C1 segment of cervical spinal cord (tissue), 14 donors: ENCODE measurements at regions not wholly inside any gene's neighbourhood (a gene's known extent, or its start where the extent isn't known, plus 50 kb on each side); places are given as distances from the start of the nearest gene placed in this dataset.

Source experiments
- DNase-seq, 14 donors: peaks; one replicate each; lab custom pipeline; 2025; lab: John Stamatoyannopoulos, UW

- DNase-seq = no peak
Measured at GRCh38 chr22:48575618-48576332, 1251.9 kb downstream of the BRD1 start.

GRCh38 chr22:48574776-48575617 lies 1252.7 kb downstream of the BRD1 start:
- peak in 9 of 14 donors; percentile 10 to 75 (median 37) for DNase-seq

GRCh38 chr22:48573766-48574165 lies 1253.9 kb downstream of the BRD1 start:
- no peak for DNase-seq

GRCh38 chr22:48572951-48573350 lies 1254.7 kb downstream of the BRD1 start:
- DNase-seq = no peak

DNA sequence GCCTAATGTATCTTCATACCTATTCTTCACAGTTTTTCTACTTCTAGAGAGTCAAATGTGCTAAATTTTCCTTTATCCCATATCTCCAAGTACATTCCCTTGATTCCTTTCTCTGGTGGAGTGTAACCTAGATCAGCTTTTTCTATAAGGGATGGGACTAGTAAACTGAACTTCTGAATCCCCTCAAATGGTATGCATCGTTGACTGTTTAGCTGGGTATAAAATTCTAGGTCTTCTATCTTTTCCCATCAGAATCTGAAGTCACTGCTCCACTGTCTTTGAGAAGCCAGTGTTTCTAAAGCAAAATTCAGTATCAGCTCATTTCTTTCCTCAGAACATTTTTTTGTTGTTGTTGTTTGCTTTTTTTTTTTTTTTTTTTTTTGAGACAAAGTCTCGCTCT lies 1256.8 kb downstream of the BRD1 start:
- DNase-seq = no peak

DNA sequence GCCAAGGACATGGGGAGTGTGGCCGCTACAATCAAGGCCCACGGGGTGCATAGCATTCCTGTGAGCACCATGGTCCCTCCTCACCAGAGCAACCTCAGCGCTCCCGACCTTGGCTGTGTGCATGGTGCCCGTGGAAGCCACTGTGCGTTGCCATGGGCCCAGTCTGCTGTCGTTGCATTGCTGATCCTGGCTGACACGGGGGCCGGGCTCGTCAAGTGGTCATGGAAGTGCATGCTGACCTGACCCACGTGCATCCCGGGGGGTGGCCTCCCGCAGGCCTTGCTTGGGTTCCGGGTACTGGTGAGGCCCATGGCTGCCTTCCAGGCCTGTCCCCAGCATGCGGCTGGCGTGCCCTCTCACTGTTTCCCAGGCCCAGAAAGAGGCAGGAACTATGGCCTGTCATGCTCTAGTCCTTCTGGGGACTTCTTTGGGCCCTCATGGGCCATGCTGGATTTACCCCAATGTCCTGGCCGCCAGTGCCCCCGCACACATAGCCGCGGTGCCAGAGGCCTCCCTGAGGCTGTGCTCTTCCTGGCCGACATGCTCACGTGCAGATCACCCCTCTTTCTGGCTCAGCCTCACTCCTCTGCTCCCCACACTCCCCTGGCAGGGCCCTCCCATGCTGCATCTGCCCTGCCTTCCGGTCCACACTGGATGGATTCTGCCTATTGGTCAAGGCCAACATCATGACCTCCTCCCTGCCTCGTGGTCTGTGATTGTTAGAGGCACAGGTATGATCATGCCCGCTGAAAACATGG lies 1258.0 kb downstream of the BRD1 start:
- no peak for DNase-seq

DNA sequence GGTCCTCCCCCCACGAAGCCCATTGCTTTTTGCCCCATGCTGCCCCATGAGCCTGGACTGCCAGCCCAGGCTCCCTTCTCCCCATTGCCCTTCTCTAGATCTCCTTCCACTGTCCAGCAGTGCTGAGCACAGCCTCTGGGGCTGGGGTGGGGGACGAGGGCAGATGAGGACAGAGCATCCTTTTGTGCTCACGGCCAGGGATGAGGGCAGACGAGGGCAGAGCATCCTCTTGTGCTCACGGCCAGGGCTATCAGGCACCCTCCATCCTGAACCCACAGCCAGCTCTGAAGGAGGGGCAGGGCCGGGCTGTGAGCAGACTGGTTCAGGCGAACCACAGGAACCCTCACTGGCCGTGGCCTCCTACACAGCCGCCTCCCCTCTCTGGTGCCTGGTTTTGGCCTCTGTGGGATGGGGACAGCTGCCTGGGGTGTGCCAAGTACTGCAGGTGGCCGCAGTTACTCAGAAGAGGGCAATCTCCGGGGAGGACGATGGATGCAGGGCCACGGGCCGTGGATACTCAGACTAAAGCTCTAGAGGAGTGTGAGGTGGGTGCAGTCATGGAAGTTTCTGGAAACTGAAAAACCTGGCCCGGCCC lies 1258.8 kb downstream of the BRD1 start:
- peak in 6 of 14 donors; percentile 28 to 62 (median 34) for DNase-seq

DNA sequence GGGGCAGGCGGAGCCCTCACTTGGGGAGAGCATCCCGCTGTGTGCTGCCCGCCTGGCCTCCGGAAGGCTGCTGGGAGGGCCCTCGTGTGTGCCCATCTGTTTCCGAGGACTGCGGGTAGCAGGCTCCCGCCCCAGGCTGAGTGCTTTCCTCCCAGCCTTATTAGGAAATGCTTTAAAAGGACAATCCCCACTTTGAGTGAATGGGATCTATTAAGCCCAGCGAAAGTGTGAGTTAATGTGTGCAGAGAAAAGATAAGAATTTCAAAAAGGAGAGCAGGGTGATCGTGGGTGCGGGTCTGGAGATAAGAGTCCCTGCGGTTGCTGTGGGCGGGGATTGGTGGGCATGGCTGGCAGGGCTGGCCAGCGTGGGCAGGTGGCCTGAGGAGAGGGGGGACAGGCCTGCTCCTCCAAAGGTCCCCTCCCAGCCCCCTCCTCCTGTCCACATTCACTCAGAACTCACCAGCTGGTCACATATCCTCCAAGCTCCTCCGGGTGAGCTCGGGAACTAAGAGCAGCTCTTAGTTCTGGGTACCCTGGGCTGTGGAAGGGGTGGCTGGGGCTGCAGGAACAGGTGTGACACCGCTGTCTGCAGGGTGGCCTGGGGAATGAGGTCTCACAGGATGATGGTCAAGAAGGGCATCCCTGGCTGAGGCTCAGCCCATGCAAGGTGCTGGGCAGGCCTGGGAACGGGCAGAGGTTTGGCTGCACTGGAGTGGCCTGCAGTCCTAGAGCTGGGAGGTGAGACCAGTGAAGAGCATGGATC lies 1260.3 kb downstream of the BRD1 start:
- peak in 2 of 14 donors; percentile 39 to 65 for DNase-seq

DNA sequence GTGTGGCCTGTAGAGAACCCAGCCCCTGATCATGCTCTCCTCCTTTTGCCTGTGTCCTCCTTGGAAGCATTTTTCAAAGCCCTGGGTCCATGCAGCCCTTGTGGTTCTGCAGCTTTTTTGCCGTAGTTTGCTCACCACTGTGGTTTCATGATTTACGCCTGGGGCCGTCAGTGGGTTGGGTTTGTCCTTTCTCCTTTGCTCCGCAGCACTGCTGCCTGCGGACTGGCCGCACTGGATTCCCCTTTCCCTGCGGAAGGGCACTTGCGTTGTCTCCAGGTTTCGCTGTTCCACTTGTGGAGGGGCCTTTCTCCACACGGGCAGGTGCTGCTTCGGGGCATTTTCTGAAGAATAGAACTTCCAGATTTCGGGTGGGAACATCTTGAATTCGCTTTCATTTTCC lies 1260.9 kb downstream of the BRD1 start:
- DNase-seq = no peak

DNA sequence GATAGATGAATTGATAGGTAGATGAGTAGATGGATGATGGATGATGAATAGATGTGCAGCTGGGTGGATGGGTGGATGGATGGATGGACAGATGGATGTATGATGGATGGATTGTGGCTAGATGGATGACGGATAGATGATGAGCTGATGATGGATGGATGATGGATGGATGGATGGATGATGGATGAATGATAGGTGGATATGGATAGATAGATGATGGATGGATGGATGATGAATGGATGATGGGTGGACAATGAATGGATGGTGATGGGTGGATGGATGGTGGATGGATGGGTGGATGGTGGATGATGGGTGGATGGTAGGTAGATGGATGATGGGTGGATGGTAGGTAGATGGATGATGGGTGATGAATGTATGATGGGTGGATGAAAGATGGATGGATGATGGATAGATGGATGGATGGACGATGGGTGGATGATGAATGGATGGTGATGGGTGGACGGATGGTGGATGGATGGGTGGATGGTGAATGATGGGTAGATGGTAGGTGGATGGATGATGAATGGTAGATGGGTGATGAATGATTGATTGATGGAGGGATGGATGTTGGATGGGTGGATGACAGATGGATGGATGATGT lies 1261.7 kb downstream of the BRD1 start:
- no peak for DNase-seq

DNA sequence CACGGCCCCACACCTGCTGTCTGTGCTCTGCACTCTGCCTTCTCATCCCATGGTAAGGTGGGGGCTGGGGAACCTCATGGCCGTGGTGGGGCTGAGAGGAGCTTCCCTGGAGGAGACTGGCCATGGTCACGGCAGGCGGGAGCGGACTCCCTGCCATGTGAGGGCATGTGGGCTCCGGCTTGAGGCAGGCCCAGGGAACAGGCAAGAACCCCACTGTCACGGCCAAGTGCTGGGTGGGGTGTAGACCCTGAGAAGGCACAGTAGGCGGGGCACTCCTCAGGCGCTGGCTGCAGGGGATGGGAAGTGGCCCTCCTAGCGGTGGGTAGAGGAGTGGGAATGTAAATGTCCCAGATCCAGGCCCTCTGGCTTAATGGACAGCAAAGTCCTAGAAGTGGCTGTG lies 1262.7 kb downstream of the BRD1 start:
- no peak for DNase-seq

DNA sequence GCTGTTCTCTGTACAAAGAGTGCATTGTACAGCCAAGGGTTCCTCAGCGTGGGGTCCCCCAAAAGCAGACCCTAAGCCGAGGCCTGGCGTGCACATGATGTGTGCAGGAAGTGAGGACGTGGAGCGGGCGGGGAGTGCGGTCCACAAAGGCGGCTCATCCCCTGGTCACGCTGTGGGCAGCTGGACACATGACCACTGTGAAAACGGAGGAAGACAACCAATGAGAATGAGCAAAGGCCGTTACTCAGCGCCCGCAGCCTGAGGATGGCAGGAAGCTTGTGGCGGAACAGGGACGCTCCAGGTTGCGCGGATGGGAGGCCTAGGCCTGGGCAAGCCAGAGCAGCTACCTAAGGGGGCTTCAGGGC lies 1263.7 kb downstream of the BRD1 start:
- DNase-seq = no peak

GRCh38 chr22:48563118-48563965 lies 1264.3 kb downstream of the BRD1 start:
- DNase-seq = no peak

DNA sequence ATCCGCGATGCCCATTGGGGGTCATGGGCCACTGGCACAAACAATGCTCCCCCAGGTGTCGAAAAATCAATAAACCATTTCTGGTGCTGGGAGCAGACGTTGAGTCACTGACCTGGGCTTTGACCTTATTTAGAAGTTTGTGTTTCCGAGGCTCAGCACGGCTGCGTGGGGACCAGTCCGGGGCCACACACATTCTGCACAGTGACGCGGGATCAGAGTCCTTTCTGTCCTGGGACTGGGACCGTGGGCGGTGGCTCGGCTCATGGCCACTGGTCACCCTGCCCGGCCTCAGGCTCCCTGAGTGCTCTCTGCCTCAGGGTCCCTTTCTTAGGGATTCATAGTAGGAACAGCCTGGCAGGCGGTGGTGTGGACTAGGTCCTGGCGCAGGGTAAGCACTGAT lies 1266.0 kb downstream of the BRD1 start:
- no peak for DNase-seq

GRCh38 chr22:48560836-48561235 lies 1266.8 kb downstream of the BRD1 start:
- no peak for DNase-seq

GRCh38 chr22:48560389-48560751 lies 1267.3 kb downstream of the BRD1 start:
- DNase-seq = no peak

DNA sequence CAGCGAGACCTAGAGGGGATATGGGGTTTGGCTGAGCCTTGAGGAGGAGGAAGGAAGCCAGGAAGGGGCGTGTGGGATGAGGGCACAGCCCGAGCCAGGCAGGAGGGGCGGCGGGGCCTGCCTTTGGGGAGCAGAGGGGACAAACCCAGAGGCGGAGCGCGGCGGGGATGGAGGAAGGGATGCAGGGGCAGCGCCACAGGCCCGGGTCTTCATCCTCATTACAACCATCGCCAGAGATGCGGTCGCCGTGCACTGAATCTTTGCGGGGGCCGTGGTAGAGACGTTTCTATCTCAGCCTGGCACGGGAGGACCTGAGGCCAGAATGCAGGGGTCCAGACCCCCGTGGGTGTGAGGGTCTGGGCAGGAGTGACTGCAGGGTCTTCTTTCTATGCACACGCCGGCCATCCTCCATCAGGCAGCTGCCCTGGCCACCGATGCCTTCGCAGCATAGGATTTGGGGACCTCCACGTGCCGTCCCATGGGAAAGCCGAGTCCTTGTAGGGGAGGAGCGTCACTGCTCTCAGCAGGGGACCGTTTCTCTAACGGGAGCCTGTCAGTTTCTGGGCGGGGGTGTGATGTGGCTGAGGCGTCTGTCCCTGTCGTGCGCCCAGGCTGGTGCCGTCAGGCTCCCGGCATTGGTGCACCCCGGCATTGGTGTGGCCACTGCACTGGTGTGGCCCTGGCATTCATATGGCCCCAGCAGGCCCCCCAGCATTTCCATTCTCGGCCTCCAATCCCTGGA lies 1267.9 kb downstream of the BRD1 start:
- DNase-seq = no peak

- no peak for DNase-seq
Measured at GRCh38 chr22:48558606-48559402, 1268.9 kb downstream of the BRD1 start.
